MM.1S (cell line): ENCODE measurements at regions not wholly inside any gene's neighbourhood (a gene's known extent, or its start where the extent isn't known, plus 50 kb on each side); places are given as distances from the start of the nearest gene placed in this dataset.

Experiments used
- DNase-seq: peaks from one replicate; pipeline ENCODE4 v3.0.0-alpha.2; 2015
- H2AFZ ChIP-seq: fragments of 300-600 bp; sonication (generic); 2 replicates; pipeline ENCODE4 v1.6.0; 2016; ENCODE audit warnings: antibody characterized with exemption, low read length
- H3F3A ChIP-seq: fragments of 300-600 bp; sonication (generic); 2 replicates; pipeline ENCODE4 v1.6.1; 2016; ENCODE audit warnings: mild to moderate bottlenecking, antibody characterized with exemption, low read length, moderate library complexity, mixed read lengths; ENCODE audit not compliant: insufficient read depth
- H3K27ac ChIP-seq: fragments of 300-600 bp; sonication (generic); 2 replicates; pipeline ENCODE4 v1.5.1; 2016; ENCODE audit warnings: mild to moderate bottlenecking, low read length
- H3K27me3 ChIP-seq: fragments of 300-600 bp; sonication (generic); replicated peaks from 2 replicates; pipeline ENCODE4 v1.6.0; 2016; ENCODE audit warnings: low read length; ENCODE audit not compliant: insufficient read depth
- H3K36me3 ChIP-seq: fragments of 300-600 bp; sonication (generic); replicated peaks from 2 replicates; pipeline ENCODE4 v1.6.1; 2016; ENCODE audit warnings: mild to moderate bottlenecking, low read length, mixed read lengths; ENCODE audit not compliant: insufficient read depth
- H3K4me1 ChIP-seq: fragments of 300-600 bp; sonication (generic); 2 replicates; pipeline ENCODE4 v1.6.1; 2016; ENCODE audit warnings: low read length, mixed read lengths
- H3K4me2 ChIP-seq: fragments of 300-600 bp; sonication (generic); 2 replicates; pipeline ENCODE4 v1.6.0; 2016; ENCODE audit warnings: low read depth, low read length
- H3K4me3 ChIP-seq: fragments of 300-600 bp; sonication (generic); 2 replicates; pipeline ENCODE4 v1.5.1; 2016; ENCODE audit warnings: low read length, mixed read lengths
- H3K79me2 ChIP-seq: fragments of 300-600 bp; sonication (generic); 2 replicates; pipeline ENCODE4 v1.6.1; 2016; ENCODE audit warnings: mixed run types, low read length, mixed read lengths
- H3K9ac ChIP-seq: fragments of 300-600 bp; sonication (generic); 2 replicates; pipeline ENCODE4 v1.6.1; 2016; ENCODE audit warnings: low read length, mixed read lengths
- H3K9me2 ChIP-seq: fragments of 300-600 bp; sonication (generic); replicated peaks from 2 replicates; pipeline ENCODE4 v1.6.1; 2016; ENCODE audit warnings: mild to moderate bottlenecking, low read length, mixed read lengths; ENCODE audit not compliant: insufficient read depth
- H3K9me3 ChIP-seq: fragments of 300-600 bp; sonication (generic); replicated peaks from 2 replicates; pipeline ENCODE4 v1.6.1; 2016; ENCODE audit warnings: mild to moderate bottlenecking, low read length, mixed read lengths; ENCODE audit not compliant: insufficient read depth
- H4K20me1 ChIP-seq: fragments of 300-600 bp; sonication (generic); 2 replicates; pipeline ENCODE4 v1.6.1; 2016; ENCODE audit warnings: mild to moderate bottlenecking, low read length, moderate library complexity, mixed read lengths; ENCODE audit not compliant: insufficient read depth
- CTCF ChIP-seq: fragments of 300-600 bp; sonication (generic); IDR thresholded peaks from 2 replicates; pipeline ENCODE4 v1.5.1; 2016; ENCODE audit warnings: antibody characterized with exemption, low read length, mixed read lengths
- EZH2 ChIP-seq: fragments of 300-600 bp; sonication (generic); optimal IDR thresholded peaks from 2 replicates; pipeline ENCODE3; 2017; ENCODE audit warnings: low read depth, mild to moderate bottlenecking, antibody characterized with exemption, low read length, mixed read lengths
- EZH2phosphoT487 ChIP-seq: fragments of 300-600 bp; sonication (generic); IDR thresholded peaks from 2 replicates; pipeline ENCODE4 v1.6.1; 2018; ENCODE audit warnings: antibody characterized with exemption, low read length

- no peak overlapping the region for H3K4me3 ChIP-seq
- no peaks in the 10 kb centered on the region for H3K27me3 ChIP-seq
- H3K36me3 ChIP-seq, result no peaks in the 10 kb centered on the region
- no peak overlapping the region for H3K9ac ChIP-seq
- H2AFZ ChIP-seq, result no peak overlapping the region
- H3K79me2 ChIP-seq, result no peaks in the 10 kb centered on the region
- H3K9me2 ChIP-seq, result no peaks in the 10 kb centered on the region
- H3K4me1 ChIP-seq, result no peaks in the 10 kb centered on the region
- no peaks in the 10 kb centered on the region for H4K20me1 ChIP-seq
- no peaks in the 10 kb centered on the region for H3K9me3 ChIP-seq
- H3F3A ChIP-seq, result no peaks in the 10 kb centered on the region
- no peak overlapping the region for H3K27ac ChIP-seq
- DNase-seq, result no peak
- TF ChIP-seq EZH2 (no peak), CTCF (no peak), EZH2phosphoT487 (no peak)
- H3K4me2 ChIP-seq, result no peak overlapping the region
Measured at GRCh38 chr2:5484868-5485267, 207.3 kb upstream of the SOX11 start.

- Histone ChIP-seq H3K4me3 (no peak overlapping the region), H3K9me3 (no peaks in the 10 kb centered on the region), H4K20me1 (no peaks in the 10 kb centered on the region), H3F3A (no peaks in the 10 kb centered on the region), H3K27ac (no peak overlapping the region), H3K4me2 (no peak overlapping the region), H3K36me3 (no peaks in the 10 kb centered on the region), H3K9me2 (no peaks in the 10 kb centered on the region), H2AFZ (no peak overlapping the region), H3K4me1 (no peaks in the 10 kb centered on the region), H3K79me2 (no peaks in the 10 kb centered on the region), H3K9ac (no peak overlapping the region), H3K27me3 (no peaks in the 10 kb centered on the region)
- no peak for TF ChIP-seq EZH2phosphoT487
- no peak for TF ChIP-seq CTCF
- TF ChIP-seq EZH2, result no peak
- no peak for DNase-seq
Measured at GRCh38 chr2:5491523-5491922, 200.7 kb upstream of the SOX11 start.

GRCh38 chr2:5493256-5493655 lies 198.9 kb upstream of the SOX11 start:
- Histone ChIP-seq H3K9me3 (no peaks in the 10 kb centered on the region), H3K27ac (no peak overlapping the region), H4K20me1 (no peaks in the 10 kb centered on the region), H3K79me2 (no peaks in the 10 kb centered on the region), H3K9me2 (no peaks in the 10 kb centered on the region), H3K4me1 (no peaks in the 10 kb centered on the region), H3F3A (no peaks in the 10 kb centered on the region), H2AFZ (no peak overlapping the region), H3K4me3 (no peak overlapping the region), H3K9ac (no peak overlapping the region), H3K4me2 (no peak overlapping the region), H3K27me3 (no peaks in the 10 kb centered on the region), H3K36me3 (no peaks in the 10 kb centered on the region)
- no peak for DNase-seq
- TF ChIP-seq EZH2phosphoT487, result no peak
- no peak for TF ChIP-seq CTCF
- TF ChIP-seq EZH2, result no peak

GRCh38 chr2:5494212-5494611 lies 198.0 kb upstream of the SOX11 start:
- H2AFZ ChIP-seq, result no peak overlapping the region
- H3K36me3 ChIP-seq, result no peaks in the 10 kb centered on the region
- H3F3A ChIP-seq, result no peaks in the 10 kb centered on the region
- H3K4me3 ChIP-seq, result no peak overlapping the region
- H3K79me2 ChIP-seq, result no peaks in the 10 kb centered on the region
- H3K27me3 ChIP-seq, result no peaks in the 10 kb centered on the region
- no peaks in the 10 kb centered on the region for H3K9me2 ChIP-seq
- no peak overlapping the region for H3K4me2 ChIP-seq
- H4K20me1 ChIP-seq, result no peaks in the 10 kb centered on the region
- no peak for TF ChIP-seq EZH2phosphoT487
- no peak for TF ChIP-seq CTCF
- no peak overlapping the region for H3K27ac ChIP-seq
- DNase-seq, result no peak
- no peaks in the 10 kb centered on the region for H3K4me1 ChIP-seq
- H3K9me3 ChIP-seq, result no peaks in the 10 kb centered on the region
- no peak overlapping the region for H3K9ac ChIP-seq
